ENCODE measurements at regions not wholly inside any gene's neighbourhood (a gene's known extent, or its start where the extent isn't known, plus 50 kb on each side); places are given as distances from the start of the nearest gene placed in this dataset.

DNA sequence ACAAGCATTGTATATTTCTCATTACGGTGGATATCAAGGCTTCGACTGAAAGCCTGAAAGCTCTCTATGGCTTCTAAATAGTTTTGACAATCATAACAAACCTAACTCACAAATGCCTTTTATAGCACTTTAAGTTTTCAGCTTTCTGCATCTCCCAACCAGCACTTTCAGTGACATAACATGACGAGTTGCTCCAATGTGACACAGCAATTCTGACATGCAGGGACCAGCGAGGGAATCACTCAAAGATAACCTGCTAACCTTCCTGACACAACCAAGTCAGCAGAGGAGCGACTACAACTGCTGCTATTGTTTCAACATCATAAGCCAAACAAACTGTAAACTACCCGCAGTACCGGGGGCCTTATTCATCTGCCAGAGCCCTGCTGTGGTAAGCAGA, 95.7 kb upstream of the CDH20 start:
- no peak overlapping the region for H3K27ac ChIP-seq
- H3K36me3 ChIP-seq, result no peaks in the 10 kb centered on the region
- no peak overlapping the region for H3K4me3 ChIP-seq
- H3K4me1 ChIP-seq, result no peaks in the 10 kb centered on the region
- no peaks in the 10 kb centered on the region for H3K27me3 ChIP-seq
- no peak for TF ChIP-seq CTCF (IDR thresholded peaks at IDR 0.05)
- H3K9me3 ChIP-seq, result peaks cover 0 to 5% of the 10 kb centered on the region in 2 donors
- no peak for DNase-seq (ENCODE audit: low spot score)

GRCh38 chr18:61239051-61239450, 94.2 kb upstream of the CDH20 start:
- TF ChIP-seq CTCF (IDR thresholded peaks at IDR 0.05), result no peak
- Histone ChIP-seq H3K9me3 (peaks cover 0 to 5% of the 10 kb centered on the region in 2 donors), H3K27me3 (no peaks in the 10 kb centered on the region), H3K27ac (no peak overlapping the region), H3K4me1 (no peaks in the 10 kb centered on the region), H3K4me3 (no peak overlapping the region), H3K36me3 (no peaks in the 10 kb centered on the region)
- DNase-seq (ENCODE audit: low spot score), result no peak

DNA sequence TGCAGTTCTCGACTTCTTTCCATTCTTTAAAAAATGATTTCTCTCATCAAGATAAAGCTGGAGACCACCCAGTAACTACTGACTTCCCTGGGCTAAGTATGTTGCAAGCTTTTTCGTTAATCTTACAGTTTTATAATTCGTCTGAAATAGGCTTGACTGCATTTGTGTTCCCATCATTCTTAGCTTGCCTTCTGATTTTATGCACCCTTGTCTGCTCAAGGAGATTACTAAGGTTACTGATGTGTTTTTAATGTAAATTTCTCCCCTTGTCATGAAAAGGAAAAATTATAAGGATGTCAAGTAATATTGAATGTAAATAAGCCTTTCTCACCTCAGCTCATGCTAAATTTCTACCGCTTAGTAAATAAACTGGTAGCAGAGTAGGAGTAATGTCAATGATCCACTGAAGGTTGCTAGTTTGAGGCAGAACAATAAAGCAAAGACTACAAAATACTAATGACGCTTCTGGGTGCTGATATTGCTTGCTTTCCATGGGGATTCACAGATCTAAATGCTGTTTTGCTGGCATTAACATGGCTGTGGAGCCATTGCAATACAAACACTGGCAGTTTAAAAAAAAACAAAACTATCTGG, 91.9 kb upstream of the CDH20 start:
- Histone ChIP-seq H3K36me3 (no peaks in the 10 kb centered on the region), H3K27me3 (no peaks in the 10 kb centered on the region), H3K4me1 (no peaks in the 10 kb centered on the region), H3K27ac (no peak overlapping the region), H3K9me3 (peaks cover 0 to 5% of the 10 kb centered on the region in 2 donors), H3K4me3 (no peak overlapping the region)
- TF ChIP-seq CTCF (IDR thresholded peaks at IDR 0.05), result no peak
- no peak for DNase-seq (ENCODE audit: low spot score)

DNA sequence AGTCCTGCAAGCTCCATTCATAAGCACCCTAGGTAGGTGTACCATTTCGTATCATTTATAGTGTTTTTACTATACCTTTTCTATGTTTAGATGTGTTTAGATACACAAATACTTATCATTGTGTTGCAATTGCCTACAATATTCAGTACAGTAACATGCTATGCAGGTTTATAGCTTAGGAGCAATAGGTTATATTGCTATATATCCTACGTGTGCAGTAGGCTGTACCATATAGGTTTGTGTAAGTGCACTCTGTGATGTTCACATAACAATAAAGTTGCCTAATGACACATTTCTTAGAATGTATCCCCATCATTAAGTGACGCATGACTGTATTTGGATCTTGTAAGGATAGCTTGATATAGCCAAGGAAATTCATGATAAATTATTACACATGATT, 88.6 kb upstream of the CDH20 start:
- TF ChIP-seq CTCF (IDR thresholded peaks at IDR 0.05), result no peak
- Histone ChIP-seq H3K27ac (no peak overlapping the region), H3K4me1 (no peaks in the 10 kb centered on the region), H3K9me3 (no peaks in the 10 kb centered on the region), H3K27me3 (no peaks in the 10 kb centered on the region), H3K4me3 (no peak overlapping the region), H3K36me3 (no peaks in the 10 kb centered on the region)
- no peak for DNase-seq (ENCODE audit: low spot score)

- no peak overlapping the region for H3K27ac ChIP-seq
- H3K9me3 ChIP-seq, result no peaks in the 10 kb centered on the region
- no peak overlapping the region for H3K4me3 ChIP-seq
Measured at GRCh38 chr18:61245276-61245675, 88.0 kb upstream of the CDH20 start.

More at GRCh38 chr18:61245276-61245675, 88.0 kb upstream of the CDH20 start:
- H3K36me3 ChIP-seq, result no peaks in the 10 kb centered on the region
- DNase-seq (ENCODE audit: low spot score), result no peak
- TF ChIP-seq CTCF (IDR thresholded peaks at IDR 0.05), result no peak
- H3K27me3 ChIP-seq, result no peaks in the 10 kb centered on the region
- no peaks in the 10 kb centered on the region for H3K4me1 ChIP-seq
